Inflammatory macrophage (primary cell): ENCODE measurements at regions not wholly inside any gene's neighbourhood (a gene's known extent, or its start where the extent isn't known, plus 50 kb on each side); places are given as distances from the start of the nearest gene placed in this dataset.

ENCODE experiments used
- DNase-seq, 2 donors: peaks; one replicate each; pipeline ENCODE4 v3.0.0-alpha.2; 2020 to 2022

GRCh38 chr5:104774372-104774771, 1211.8 kb upstream of the NUDT12 start:
- no peak for DNase-seq

GRCh38 chr5:104764197-104764596, 1201.6 kb upstream of the NUDT12 start:
- no peak for DNase-seq

GRCh38 chr5:104763216-104763615, 1200.6 kb upstream of the NUDT12 start:
- DNase-seq: no peak

- no peak for DNase-seq
These were observed 1195.3 kb upstream of the NUDT12 start for GRCh38 chr5:104757915-104758314.

- no peak for DNase-seq
These were observed 1193.2 kb upstream of the NUDT12 start for GRCh38 chr5:104755806-104756205.

GRCh38 chr5:104754311-104754995, 1191.9 kb upstream of the NUDT12 start:
- DNase-seq: no peak

- DNase-seq: no peak
These were observed 1189.4 kb upstream of the NUDT12 start for GRCh38 chr5:104751969-104752368.

GRCh38 chr5:104739905-104740304, 1177.3 kb upstream of the NUDT12 start:
- DNase-seq: no peak

GRCh38 chr5:104739503-104739902, 1176.9 kb upstream of the NUDT12 start:
- DNase-seq: no peak

GRCh38 chr5:104736073-104736472, 1173.5 kb upstream of the NUDT12 start:
- no peak for DNase-seq

GRCh38 chr5:104734046-104734445, 1171.5 kb upstream of the NUDT12 start:
- DNase-seq: no peak

- DNase-seq: no peak
These were observed 1170.6 kb upstream of the NUDT12 start for GRCh38 chr5:104733063-104733669.

GRCh38 chr5:104731331-104731730, 1168.7 kb upstream of the NUDT12 start:
- no peak for DNase-seq

- DNase-seq: no peak
These were observed 1145.4 kb upstream of the NUDT12 start for GRCh38 chr5:104708027-104708426.

GRCh38 chr5:104706600-104706999, 1144.0 kb upstream of the NUDT12 start:
- DNase-seq: no peak

- DNase-seq: no peak
These were observed 1139.6 kb upstream of the NUDT12 start for GRCh38 chr5:104702212-104702611.

GRCh38 chr5:104699438-104699837, 1136.8 kb upstream of the NUDT12 start:
- DNase-seq: no peak

- no peak for DNase-seq
These were observed 1098.7 kb upstream of the NUDT12 start for GRCh38 chr5:104661256-104661655.

GRCh38 chr5:104659497-104659896, 1096.9 kb upstream of the NUDT12 start:
- DNase-seq: no peak

- DNase-seq: no peak
These were observed 1089.8 kb upstream of the NUDT12 start for GRCh38 chr5:104652271-104652861.

GRCh38 chr5:104650313-104651055, 1087.9 kb upstream of the NUDT12 start:
- DNase-seq: no peak

- DNase-seq: no peak
These were observed 1083.8 kb upstream of the NUDT12 start for GRCh38 chr5:104646416-104646815.

- DNase-seq: no peak
These were observed 1080.7 kb upstream of the NUDT12 start for GRCh38 chr5:104643320-104643719.

- DNase-seq: no peak
These were observed 1072.6 kb upstream of the NUDT12 start for GRCh38 chr5:104635227-104635626.
